ENCODE measurements at regions not wholly inside any gene's neighbourhood (a gene's known extent, or its start where the extent isn't known, plus 50 kb on each side); places are given as distances from the start of the nearest gene placed in this dataset.

GRCh38 chrX:40883021-40883619, 147.8 kb upstream of the MED14 start:
- POLR2A ChIA-PET, result no interaction called here
- RAD21 ChIA-PET (ENCODE audit: unreplicated experiment), result no interaction called here
- Histone ChIP-seq H3K4me3 (no peak overlapping the region), H4K20me1 (ENCODE audit: control insufficient read depth, insufficient read depth) (no peaks in the 10 kb centered on the region), H3K4me1 (ENCODE audit: control insufficient read depth, insufficient read depth, low read length) (no peaks in the 10 kb centered on the region), H3K27me3 (replicated peaks in 1 of 2; ENCODE audit: control insufficient read depth in 2 of 2, insufficient read depth in 2 of 2, low read length in 1 of 2) (no peaks in the 10 kb centered on the region), H2AFZ (ENCODE audit: control insufficient read depth, low read depth, low read length) (no peak overlapping the region), H3K4me2 (ENCODE audit: control insufficient read depth, insufficient read depth) (no peak overlapping the region), H3K9ac (ENCODE audit: control insufficient read depth, insufficient read depth, low read length) (no peak overlapping the region), H3K79me2 (ENCODE audit: control insufficient read depth, insufficient read depth, low read length) (no peaks in the 10 kb centered on the region), H3K36me3 (ENCODE audit: control insufficient read depth in 2 of 2, insufficient read depth in 2 of 2, low read length in 1 of 2) (no peaks in the 10 kb centered on the region), H3K27ac (ENCODE audit: control insufficient read depth, insufficient read depth) (no peak overlapping the region), H3K9me3 (replicated peaks; ENCODE audit: control insufficient read depth, insufficient read depth, low read length) (no peaks in the 10 kb centered on the region; the same call in 2 of the 3 replicates)
- no peak for DNase-seq (ENCODE audit: low read depth, low spot score)
- in situ Hi-C loops (cut with MboI) (no loop called here), intact Hi-C loops (cut with micrococcal nuclease; ENCODE audit: unreplicated experiment) (no loop called here)
- ATAC-seq, result no peak
- no TSS peak for BruUV-seq (replicated peaks)
- FAIRE-seq, result no peak
- CTCF ChIA-PET, result interaction anchor here (1.2 kb wide), 1 partner anchor 9 kb away, joined by 5 read pairs; no protein-coding TSS in a partner anchor
- SMC1A ChIA-PET (ENCODE audit: uncharacterized antibody, unreplicated experiment), result interaction anchor here (0.6 kb wide), 1 partner anchor 500 kb away, joined by 3 read pairs; no protein-coding TSS in a partner anchor
- TF ChIP-seq BHLHE40 (IDR thresholded peaks at IDR 0.05; ENCODE audit: borderline replicate concordance in 1 of 2, low read depth in 2 of 2, low read length in 1 of 2) (no peak), KLF5 (IDR thresholded peaks at IDR 0.05; ENCODE audit: partially characterized antibody) (no peak)
- TF ChIP-seq, protein P1, sequence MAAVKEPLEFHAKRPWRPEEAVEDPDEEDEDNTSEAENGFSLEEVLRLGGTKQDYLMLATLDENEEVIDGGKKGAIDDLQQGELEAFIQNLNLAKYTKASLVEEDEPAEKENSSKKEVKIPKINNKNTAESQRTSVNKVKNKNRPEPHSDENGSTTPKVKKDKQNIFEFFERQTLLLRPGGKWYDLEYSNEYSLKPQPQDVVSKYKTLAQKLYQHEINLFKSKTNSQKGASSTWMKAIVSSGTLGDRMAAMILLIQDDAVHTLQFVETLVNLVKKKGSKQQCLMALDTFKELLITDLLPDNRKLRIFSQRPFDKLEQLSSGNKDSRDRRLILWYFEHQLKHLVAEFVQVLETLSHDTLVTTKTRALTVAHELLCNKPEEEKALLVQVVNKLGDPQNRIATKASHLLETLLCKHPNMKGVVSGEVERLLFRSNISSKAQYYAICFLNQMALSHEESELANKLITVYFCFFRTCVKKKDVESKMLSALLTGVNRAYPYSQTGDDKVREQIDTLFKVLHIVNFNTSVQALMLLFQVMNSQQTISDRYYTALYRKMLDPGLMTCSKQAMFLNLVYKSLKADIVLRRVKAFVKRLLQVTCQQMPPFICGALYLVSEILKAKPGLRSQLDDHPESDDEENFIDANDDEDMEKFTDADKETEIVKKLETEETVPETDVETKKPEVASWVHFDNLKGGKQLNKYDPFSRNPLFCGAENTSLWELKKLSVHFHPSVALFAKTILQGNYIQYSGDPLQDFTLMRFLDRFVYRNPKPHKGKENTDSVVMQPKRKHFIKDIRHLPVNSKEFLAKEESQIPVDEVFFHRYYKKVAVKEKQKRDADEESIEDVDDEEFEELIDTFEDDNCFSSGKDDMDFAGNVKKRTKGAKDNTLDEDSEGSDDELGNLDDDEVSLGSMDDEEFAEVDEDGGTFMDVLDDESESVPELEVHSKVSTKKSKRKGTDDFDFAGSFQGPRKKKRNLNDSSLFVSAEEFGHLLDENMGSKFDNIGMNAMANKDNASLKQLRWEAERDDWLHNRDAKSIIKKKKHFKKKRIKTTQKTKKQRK (IDR thresholded peaks at IDR 0.05; ENCODE audit: low read depth, low read length), result no peak
- WGBS (ENCODE audit: insufficient coverage, insufficient replicate concordance, low lambda C conversion rate, missing lambda C conversion rate), result 70% methylated on average over 7 of the region's 7 CpGs
